ENCODE measurements at regions not wholly inside any gene's neighbourhood (a gene's known extent, or its start where the extent isn't known, plus 50 kb on each side); places are given as distances from the start of the nearest gene placed in this dataset.
"Not testable (repeated sequence)": the region's sequence is repeated elsewhere in the genome, so short reads cannot be mapped to it uniquely, and the experiment has no call there.

DNA sequence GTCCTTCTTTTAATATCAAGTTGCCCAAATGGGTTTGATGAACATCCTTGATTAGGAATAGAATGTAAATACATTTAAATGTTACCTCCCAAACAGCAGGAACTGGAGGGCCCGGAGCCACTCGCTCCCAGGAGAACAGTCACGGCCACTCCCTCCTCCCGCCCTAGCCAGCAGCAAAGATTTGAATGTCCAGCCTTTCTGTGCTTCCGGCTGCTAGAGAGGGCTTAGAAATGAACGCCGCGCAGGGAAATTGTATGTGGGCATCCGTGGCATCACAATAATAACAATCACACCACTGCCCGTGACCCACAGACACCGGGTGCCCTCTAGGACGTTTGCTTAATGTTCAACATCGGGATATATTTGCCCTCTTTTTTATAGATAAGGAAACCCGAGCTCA lies 164.9 kb upstream of the SALL3 start:
- no peak for DNase-seq

- DNase-seq: no peak
Measured at GRCh38 chr18:78816114-78816513, 163.5 kb upstream of the SALL3 start.

GRCh38 chr18:78816916-78817315 lies 162.7 kb upstream of the SALL3 start:
- DNase-seq: no peak

- DNase-seq: no peak
Measured at GRCh38 chr18:78818495-78818894, 161.1 kb upstream of the SALL3 start.

- DNase-seq: no peak
Measured at GRCh38 chr18:78818961-78819360, 160.7 kb upstream of the SALL3 start.

GRCh38 chr18:78820161-78820834 lies 159.3 kb upstream of the SALL3 start:
- no peak for DNase-seq

- DNase-seq: no peak
Measured at GRCh38 chr18:78821396-78821795, 158.2 kb upstream of the SALL3 start.

DNA sequence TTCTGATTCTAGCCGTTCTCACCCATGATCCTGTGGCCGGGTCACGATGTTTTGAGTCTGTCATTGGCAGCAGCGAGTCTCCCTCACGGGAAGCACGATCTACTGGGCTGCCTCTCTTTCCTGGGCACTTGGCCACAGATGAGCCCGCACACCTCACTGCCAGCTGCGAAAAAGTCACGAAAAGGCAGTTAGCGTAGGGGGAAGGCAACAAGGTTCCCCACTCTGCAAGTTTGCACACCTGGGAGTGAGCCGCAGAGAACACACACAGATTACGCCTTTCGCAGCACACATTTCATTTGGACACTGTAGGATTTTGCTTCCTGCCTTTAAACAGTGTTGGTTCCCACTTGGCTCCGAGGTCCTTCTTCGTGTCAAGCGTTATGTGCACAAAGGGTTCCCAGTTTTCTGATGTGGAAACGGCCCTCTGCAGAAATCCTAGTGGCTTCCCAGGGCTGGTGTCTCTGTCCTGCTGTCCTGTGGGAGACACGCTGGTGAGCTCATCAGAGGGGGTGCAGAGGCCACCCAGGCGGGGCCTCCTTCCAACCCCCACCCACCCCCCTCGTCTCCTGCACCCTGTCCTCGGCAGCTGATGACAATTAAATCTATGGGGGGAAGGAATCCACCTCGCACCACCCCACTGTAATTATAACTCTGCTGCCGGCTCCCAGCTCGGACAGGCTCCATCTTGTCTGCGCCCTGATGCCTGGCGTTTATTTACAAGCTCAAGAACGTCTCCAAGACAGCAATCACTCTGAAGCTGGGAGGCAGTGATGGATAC lies 157.3 kb upstream of the SALL3 start:
- DNase-seq: no peak

GRCh38 chr18:78822949-78823285 lies 156.7 kb upstream of the SALL3 start:
- DNase-seq: no peak

GRCh38 chr18:78825168-78825567 lies 154.4 kb upstream of the SALL3 start:
- DNase-seq: no peak

DNA sequence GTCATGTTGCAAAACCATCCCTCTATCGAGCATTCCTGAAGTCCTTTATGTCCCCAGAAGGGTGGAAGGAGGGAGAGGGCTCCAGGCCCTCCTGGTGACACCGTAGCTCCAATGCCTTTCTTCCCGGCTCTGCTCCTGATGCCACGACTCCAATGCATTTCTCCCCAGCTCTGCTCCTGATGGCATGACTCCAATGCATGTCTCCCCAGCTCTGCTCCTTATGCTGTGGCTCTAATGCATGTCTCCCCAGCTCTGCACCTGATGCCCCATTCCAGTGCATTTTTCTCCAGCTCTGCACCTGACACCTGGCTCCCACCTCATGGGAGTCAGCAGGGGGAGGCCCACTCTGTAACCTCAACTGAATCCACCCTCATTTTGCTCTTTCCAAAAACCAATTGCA lies 153.0 kb upstream of the SALL3 start:
- no peak for DNase-seq

- DNase-seq: no peak
Measured at GRCh38 chr18:78827141-78827540, 152.5 kb upstream of the SALL3 start.

DNA sequence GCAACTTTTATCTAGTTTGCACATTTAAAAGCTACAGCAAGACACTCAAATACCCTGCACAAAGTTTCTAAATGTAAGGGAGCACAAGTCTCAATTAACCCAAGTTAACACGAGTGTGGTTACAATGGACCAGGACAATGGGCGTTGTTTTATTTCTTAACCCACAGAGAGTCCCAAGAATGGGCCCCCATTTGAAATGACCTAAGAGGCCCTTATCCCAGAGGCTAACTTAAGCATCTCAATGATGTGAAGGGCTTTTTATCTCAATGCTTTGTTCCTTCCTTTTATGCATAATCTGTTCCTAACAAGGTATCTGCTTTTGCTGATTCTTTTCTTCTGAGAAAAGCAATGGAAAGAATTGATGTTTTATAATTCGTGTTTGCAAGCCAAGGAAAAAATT lies 151.5 kb upstream of the SALL3 start:
- DNase-seq: no peak

DNA sequence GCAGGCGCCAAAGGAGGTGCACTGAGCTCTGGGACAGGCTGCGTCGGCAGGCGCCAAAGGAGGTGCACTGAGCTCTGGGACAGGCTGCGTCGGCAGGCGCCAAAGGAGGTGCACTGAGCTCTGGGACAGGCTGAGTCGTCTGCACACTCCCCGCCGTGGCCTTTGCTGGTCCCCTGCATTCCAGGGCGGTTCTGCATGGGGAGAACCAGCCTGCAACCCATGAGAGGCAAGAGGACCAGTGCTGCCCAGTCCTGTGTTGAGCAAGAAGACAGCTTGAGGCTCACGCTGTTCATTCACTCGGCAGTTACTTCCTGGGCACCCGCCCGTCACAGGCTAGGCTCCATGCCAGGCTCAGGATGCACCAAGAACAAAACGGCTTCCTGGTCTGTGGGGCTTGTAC lies 150.6 kb upstream of the SALL3 start:
- DNase-seq: not testable (repeated sequence)

GRCh38 chr18:78830161-78830560 lies 149.5 kb upstream of the SALL3 start:
- no peak for DNase-seq

DNA sequence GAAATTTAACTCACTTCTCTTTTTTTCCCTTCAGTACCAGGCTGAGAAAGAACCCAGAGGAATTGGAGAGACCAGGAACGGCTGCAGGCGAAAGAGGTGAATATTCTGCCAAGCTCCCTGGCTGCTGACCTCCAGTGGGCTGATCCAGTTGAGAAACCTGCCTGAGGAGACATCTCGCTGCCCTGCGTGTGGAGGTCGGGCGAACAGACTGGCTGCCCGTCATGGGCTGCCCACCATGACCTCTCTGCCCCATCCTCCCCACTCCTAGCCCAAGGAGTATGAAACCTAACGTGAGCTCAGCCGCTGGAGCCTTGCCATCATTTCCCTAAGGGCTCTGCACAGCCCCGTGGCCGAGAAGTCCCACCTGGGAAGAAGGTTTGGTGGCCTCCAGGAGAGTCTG lies 148.8 kb upstream of the SALL3 start:
- no peak for DNase-seq

GRCh38 chr18:78831603-78832002 lies 148.0 kb upstream of the SALL3 start:
- DNase-seq: no peak

DNA sequence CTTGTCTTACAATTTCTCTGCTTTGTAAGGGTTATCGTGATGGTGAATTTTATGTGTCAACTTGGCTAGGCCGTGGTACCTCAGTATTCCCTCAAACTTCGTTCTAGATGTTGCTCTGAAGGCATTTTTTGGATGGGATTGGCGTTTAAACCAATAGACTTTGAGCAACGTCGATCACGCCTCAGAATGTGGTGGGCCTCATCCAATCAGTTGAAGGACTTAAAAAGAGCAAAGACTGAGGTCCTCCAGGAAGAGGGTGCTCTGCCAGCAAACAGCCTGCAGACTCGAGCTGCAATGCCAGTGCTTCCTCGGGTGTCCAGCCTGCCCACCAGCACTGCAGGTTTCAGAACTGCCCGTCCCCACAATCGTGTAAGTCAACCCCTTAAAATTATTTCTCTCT lies 145.8 kb upstream of the SALL3 start:
- DNase-seq: no peak

GRCh38 chr18:78836838-78837237 lies 142.8 kb upstream of the SALL3 start:
- no peak for DNase-seq

GRCh38 chr18:78837754-78838153 lies 141.9 kb upstream of the SALL3 start:
- DNase-seq: no peak

- DNase-seq: no peak
Measured at GRCh38 chr18:78838183-78838582, 141.4 kb upstream of the SALL3 start.

DNA sequence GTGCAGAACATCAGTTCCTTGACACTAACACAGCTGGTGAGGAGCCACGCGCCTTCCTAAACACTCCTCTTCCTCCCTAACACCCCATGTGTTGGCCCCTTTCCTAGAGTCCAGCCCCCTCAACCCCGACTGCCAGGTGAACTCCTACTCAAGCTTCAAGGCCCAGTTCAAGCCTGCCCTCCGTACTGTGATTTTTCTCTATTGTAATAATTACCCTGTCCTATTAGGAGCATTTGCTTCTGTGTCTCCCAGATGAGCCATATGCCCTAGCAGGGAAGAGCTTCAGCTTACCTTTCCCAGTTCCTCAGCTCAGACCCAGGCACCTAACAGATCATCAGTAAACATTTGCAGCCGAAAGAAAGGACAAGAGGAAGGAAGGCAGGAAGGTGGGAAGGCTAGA lies 130.6 kb upstream of the SALL3 start:
- no peak for DNase-seq

DNA sequence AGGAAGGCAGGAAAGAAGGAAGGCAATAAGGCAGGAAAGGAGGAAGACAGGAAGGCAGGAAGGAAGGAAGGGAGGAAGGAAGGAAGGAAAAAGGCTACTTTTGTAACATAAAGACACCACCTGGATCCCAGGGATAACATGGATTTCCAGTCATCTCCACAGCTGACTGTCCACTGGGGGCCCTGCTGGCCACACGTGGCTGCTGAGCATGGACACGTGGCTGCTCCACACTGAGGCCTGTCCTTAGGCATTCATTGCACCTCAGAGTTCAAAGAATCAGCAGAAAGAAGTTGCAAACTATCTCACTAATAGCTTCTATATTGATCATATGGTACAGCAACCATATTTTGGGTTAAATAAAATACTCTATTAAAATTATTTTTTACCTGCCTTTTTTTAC lies 130.2 kb upstream of the SALL3 start:
- DNase-seq: no peak

GRCh38 chr18:78853341-78853740 lies 126.3 kb upstream of the SALL3 start:
- no peak for DNase-seq

DNA sequence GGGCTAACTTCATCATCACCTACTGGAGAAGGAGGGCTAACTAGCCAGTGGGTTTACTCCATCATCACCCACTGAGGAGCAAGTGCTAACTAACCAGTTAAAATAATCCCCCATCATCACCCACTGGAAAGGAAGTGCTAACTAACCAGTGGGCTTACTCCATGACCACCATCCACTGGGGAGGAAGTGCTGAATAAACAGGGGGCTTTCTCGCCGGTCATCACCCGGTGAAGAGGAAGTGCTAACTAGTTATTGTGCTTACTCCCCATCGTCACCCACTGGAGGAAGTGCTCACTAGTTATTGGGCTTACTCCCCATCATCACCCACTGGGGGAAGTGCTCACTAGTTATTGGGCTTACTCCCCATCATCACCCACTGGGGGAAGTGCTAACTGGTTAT lies 124.4 kb upstream of the SALL3 start:
- no peak for DNase-seq

Data from CD4-positive, alpha-beta T cell treated with Interleukin-6 for 4 hours (primary cell).